A673 (cell line): ENCODE measurements at regions not wholly inside any gene's neighbourhood (a gene's known extent, or its start where the extent isn't known, plus 50 kb on each side); places are given as distances from the start of the nearest gene placed in this dataset.

Experiments used
- BruUV-seq: library from RNA; stranded (reverse); fragments of 400-500 nt; replicated peaks from 2 replicates; lab custom pipeline; 2021; lab: Mats Ljungman, UMichigan
- CTCF ChIA-PET: fragments of 300-600 bp; sonication (Branson Sonifier 250); formaldehyde crosslinking; loops from one replicate; lab custom pipeline; 2022; ENCODE audit warnings: antibody characterized with exemption; lab: Charles Lee
- POLR2A ChIA-PET: fragments of 300-600 bp; sonication (Branson Sonifier 250); formaldehyde crosslinking; loops from one replicate; lab custom pipeline; 2022; ENCODE audit warnings: antibody characterized with exemption; ENCODE audit not compliant: low non-redundant PET; lab: Charles Lee
- DNase-seq: peaks from one replicate; pipeline ENCODE4 v3.0.0-alpha.2; 2015; ENCODE audit warnings: low spot score
- H3K27ac ChIP-seq: fragments of 200-600 bp; sonication (generic); 2 replicates; pipeline ENCODE4 v1.5.1; 2016; ENCODE audit warnings: mixed run types, low read depth, mild to moderate bottlenecking, mixed read lengths, antibody characterized with exemption, low read length; ENCODE audit not compliant: poor library complexity, severe bottlenecking
- H3K27me3 ChIP-seq: fragments of 200-600 bp; sonication (generic); replicated peaks from 2 replicates; pipeline ENCODE4 v1.6.1; 2017; ENCODE audit warnings: mixed run types, low read depth, mild to moderate bottlenecking, mixed read lengths, antibody characterized with exemption, low read length; ENCODE audit not compliant: insufficient read depth, poor library complexity
- H3K36me3 ChIP-seq: fragments of 200-600 bp; sonication (generic); 2 replicates; pipeline ENCODE4 v1.6.1; 2016; ENCODE audit warnings: mixed run types, mild to moderate bottlenecking, mixed read lengths, antibody characterized with exemption, low read length; ENCODE audit not compliant: insufficient read depth, poor library complexity, severe bottlenecking
- H3K4me1 ChIP-seq: fragments of 200-600 bp; sonication (generic); 2 replicates; pipeline ENCODE4 v1.6.1; 2017; ENCODE audit warnings: mixed run types, mild to moderate bottlenecking, mixed read lengths, antibody characterized with exemption, low read length; ENCODE audit not compliant: insufficient read depth, poor library complexity, severe bottlenecking
- H3K4me3 ChIP-seq: fragments of 200-600 bp; sonication (generic); 2 replicates; pipeline ENCODE4 v1.5.1; 2016; ENCODE audit warnings: low read depth, mixed run types, mild to moderate bottlenecking, mixed read lengths, low read length; ENCODE audit not compliant: poor library complexity, severe bottlenecking
- H3K9me3 ChIP-seq: fragments of 200-600 bp; sonication (generic); 2 replicates; pipeline ENCODE4 v1.6.1; 2016; ENCODE audit warnings: mixed run types, low read depth, mild to moderate bottlenecking, mixed read lengths, antibody characterized with exemption, low read length; ENCODE audit not compliant: poor library complexity, severe bottlenecking
- EZH2 ChIP-seq: fragments of 200-600 bp; sonication (generic); IDR thresholded peaks from 2 replicates; pipeline ENCODE4 v1.6.1; 2017; ENCODE audit warnings: borderline replicate concordance, low read depth, mild to moderate bottlenecking, mixed read lengths, antibody characterized with exemption, low read length; ENCODE audit not compliant: poor library complexity, severe bottlenecking
- intact Hi-C: fragments of 100-400 bp; cut with micrococcal nuclease; formaldehyde crosslinking; loops from one replicate; pipeline ENCODE4 v1.10.0; 2022; ENCODE audit not compliant: unreplicated experiment
- TF ChIP-seq, protein P1 (sequence below): fragments of 300-800, 200-600 bp; sonication (generic); conservative IDR thresholded peaks from 2 replicates; pipeline ENCODE4 v1.5.1; 2017; ENCODE audit warnings: low read depth, mild to moderate bottlenecking, antibody characterized with exemption, low read length, moderate library complexity, mixed read lengths

DNA sequence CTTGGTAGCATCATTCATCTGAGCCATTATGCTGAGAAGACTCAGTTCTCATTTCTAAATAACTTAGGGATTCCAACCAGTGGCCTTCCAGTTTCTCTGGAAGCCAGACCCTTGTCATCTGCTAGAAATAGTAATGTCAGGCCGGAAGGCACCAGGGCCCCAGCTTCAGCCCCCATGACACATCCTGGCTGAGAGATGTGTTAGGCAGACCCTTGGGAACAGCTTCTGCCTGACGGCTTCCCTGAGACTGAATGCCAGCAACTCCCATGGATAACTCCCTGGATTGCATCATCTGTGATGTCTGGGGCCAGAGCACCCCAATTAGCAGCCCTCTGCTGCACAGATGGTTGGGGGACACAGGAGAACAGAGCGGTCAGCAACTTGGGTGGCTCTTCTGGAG is 583.5 kb upstream of the TBX3 start:
- intact Hi-C loops: no loop called here
- POLR2A ChIA-PET: no interaction called here
- Histone ChIP-seq H3K4me1 (no peaks in the 10 kb centered on the region), H3K27ac (no peak overlapping the region), H3K27me3 (no peaks in the 10 kb centered on the region), H3K36me3 (no peaks in the 10 kb centered on the region), H3K9me3 (peaks cover 3% of the 10 kb centered on the region), H3K4me3 (no peak overlapping the region)
- CTCF ChIA-PET: no interaction called here
- BruUV-seq: no TSS peak
- DNase-seq: no peak
- TF ChIP-seq, protein P1, sequence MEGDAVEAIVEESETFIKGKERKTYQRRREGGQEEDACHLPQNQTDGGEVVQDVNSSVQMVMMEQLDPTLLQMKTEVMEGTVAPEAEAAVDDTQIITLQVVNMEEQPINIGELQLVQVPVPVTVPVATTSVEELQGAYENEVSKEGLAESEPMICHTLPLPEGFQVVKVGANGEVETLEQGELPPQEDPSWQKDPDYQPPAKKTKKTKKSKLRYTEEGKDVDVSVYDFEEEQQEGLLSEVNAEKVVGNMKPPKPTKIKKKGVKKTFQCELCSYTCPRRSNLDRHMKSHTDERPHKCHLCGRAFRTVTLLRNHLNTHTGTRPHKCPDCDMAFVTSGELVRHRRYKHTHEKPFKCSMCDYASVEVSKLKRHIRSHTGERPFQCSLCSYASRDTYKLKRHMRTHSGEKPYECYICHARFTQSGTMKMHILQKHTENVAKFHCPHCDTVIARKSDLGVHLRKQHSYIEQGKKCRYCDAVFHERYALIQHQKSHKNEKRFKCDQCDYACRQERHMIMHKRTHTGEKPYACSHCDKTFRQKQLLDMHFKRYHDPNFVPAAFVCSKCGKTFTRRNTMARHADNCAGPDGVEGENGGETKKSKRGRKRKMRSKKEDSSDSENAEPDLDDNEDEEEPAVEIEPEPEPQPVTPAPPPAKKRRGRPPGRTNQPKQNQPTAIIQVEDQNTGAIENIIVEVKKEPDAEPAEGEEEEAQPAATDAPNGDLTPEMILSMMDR: no peak
- no peak for TF ChIP-seq EZH2

DNA sequence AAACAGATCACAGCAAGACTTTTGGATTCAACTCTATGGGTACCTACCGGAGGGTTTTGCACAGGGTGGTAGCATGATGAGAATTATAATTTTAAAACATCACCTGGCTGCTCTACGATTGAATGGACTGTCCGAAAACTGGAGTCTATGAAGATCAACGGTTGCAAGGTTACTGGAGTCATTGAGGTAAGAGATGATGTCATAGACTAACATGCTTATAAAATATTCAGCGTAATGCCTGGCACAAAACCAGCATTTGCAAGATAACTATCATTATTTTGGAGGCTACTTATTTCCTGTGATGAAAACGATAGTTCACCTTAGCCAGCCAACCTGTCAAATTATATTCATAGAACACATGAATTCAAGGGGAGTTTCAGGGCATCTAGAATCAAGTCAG is 580.6 kb upstream of the TBX3 start:
- Histone ChIP-seq H3K9me3 (peaks cover 3% of the 10 kb centered on the region), H3K27me3 (no peaks in the 10 kb centered on the region), H3K36me3 (no peaks in the 10 kb centered on the region), H3K4me1 (no peaks in the 10 kb centered on the region), H3K4me3 (no peak overlapping the region), H3K27ac (no peak overlapping the region)
- intact Hi-C loops: no loop called here
- no peak for DNase-seq
- ChIA-PET CTCF (no interaction called here), POLR2A (interaction anchor here (0.6 kb wide), 1 partner anchor 156 kb away, joined by 8 read pairs; no protein-coding TSS in a partner anchor)
- BruUV-seq: no TSS peak
- TF ChIP-seq, protein P1: no peak
- TF ChIP-seq EZH2: no peak

DNA sequence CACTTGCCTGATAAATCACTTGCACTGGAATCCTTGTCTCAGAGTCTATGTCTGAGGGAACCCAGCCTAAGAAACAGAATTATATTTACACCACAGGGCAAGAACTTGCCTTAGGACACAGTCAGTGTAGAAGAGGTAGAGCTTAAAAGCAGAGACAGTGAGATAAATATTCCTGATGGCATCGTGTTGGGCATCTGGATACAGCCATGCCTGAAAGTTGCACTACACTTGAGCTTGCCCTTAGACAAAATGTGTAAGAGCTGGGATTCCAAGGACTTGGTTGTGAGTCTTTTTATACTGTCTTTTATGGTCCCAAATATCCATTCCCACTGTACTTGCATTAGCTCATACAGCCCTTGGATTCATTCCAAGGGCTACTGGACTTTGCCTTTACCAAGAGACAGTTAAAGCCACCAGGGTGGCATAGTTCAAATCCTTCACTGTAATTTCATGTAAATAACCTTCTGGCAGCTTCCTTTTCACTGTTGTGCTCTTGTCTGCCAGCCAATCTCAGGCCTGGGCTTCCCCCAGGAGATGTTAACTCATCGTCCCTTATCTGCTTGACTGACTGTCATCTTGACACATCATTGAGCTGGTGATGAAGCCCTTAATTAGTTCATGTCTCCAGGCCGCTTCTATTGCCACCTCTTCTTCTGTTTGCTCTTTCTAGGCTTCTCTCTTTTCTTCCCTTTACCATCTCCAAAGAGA is 577.9 kb upstream of the TBX3 start:
- intact Hi-C loops: no loop called here
- BruUV-seq: no TSS peak
- H3K27me3 ChIP-seq: no peaks in the 10 kb centered on the region
- H3K4me3 ChIP-seq: no peak overlapping the region
- no peaks in the 10 kb centered on the region for H3K4me1 ChIP-seq
- TF ChIP-seq, protein P1: no peak
- TF ChIP-seq EZH2: no peak
- ChIA-PET POLR2A (no interaction called here), CTCF (no interaction called here)
- H3K27ac ChIP-seq: no peak overlapping the region
- DNase-seq: no peak
- H3K9me3 ChIP-seq: no peaks in the 10 kb centered on the region
- H3K36me3 ChIP-seq: no peaks in the 10 kb centered on the region
